ENCODE measurements at regions not wholly inside any gene's neighbourhood (a gene's known extent, or its start where the extent isn't known, plus 50 kb on each side); places are given as distances from the start of the nearest gene placed in this dataset.

- no peak for TF ChIP-seq ZNF274 (IDR thresholded peaks at IDR 0.05; ENCODE audit: low read depth, low read length)
- H3K4me3 ChIP-seq (ENCODE audit: low read length), result no peak overlapping the region
Measured at GRCh38 chr12:91680864-91681263, 464.8 kb downstream of the BTG1 start.

DNA sequence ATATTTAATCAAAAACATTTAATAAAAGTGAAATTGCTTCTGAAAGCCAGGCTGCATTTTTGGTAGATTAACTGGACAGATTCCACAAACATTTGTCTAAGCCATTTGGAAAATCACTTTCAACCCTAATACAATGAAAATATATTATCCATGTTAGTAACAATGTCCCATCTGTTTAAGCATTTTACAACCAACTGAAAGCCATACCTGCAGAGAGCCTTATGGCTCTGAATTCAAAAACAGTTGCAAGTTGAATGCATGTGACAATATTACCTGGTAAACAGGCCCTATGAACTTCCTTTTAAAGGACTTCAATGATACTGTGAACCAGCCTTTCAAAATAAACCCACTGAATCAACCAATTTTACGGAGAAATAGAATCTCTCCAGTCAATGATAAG lies 468.1 kb downstream of the BTG1 start:
- no peak for TF ChIP-seq ZNF274 (IDR thresholded peaks at IDR 0.05; ENCODE audit: low read depth, low read length)
- H3K4me3 ChIP-seq (ENCODE audit: low read length), result no peak overlapping the region

- H3K4me3 ChIP-seq (ENCODE audit: low read length), result no peak overlapping the region
- TF ChIP-seq ZNF274 (IDR thresholded peaks at IDR 0.05; ENCODE audit: low read depth, low read length), result no peak
Measured at GRCh38 chr12:91675401-91675800, 470.2 kb downstream of the BTG1 start.

DNA sequence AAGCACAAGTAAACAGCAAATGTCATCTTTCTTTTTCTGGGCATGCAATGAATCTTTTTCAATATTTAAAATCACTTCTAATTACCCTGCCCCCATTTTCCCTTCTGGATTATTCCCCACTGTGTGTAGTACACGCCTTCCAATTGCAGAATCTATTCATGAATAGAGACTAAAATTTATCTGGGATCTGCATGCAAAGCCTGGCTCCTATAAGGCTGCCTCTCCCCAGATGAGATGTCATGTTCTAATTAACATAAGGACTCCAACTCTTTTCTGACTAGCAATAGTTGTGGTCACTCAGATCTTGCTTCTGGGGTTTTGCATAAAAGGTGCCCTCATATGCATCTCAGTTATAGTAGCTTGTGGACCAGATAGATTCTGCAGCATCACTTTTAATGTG lies 473.5 kb downstream of the BTG1 start:
- no peak for TF ChIP-seq ZNF274 (IDR thresholded peaks at IDR 0.05; ENCODE audit: low read depth, low read length)
- H3K4me3 ChIP-seq (ENCODE audit: low read length), result no peak overlapping the region

DNA sequence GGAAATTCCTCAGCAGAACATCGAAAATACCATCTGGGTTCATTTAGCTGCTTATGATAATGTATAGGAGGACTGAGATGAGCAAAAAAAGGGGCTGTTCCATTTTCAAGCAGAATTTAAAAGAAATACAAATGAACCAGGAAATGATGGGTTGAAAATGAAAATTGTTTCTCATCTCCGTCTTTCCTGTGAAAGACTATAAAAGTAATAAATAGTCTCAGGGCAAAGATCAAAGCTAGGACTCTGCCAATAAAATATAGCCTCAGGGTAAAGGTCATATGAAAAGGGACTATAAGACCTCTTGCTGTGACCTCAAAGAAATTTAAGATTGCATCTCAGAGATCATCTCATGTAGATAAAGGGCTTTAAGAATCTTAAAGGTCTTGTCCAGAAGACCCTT lies 478.0 kb downstream of the BTG1 start:
- TF ChIP-seq ZNF274 (IDR thresholded peaks at IDR 0.05; ENCODE audit: low read depth, low read length), result no peak
- no peak overlapping the region for H3K4me3 ChIP-seq (ENCODE audit: low read length)

DNA sequence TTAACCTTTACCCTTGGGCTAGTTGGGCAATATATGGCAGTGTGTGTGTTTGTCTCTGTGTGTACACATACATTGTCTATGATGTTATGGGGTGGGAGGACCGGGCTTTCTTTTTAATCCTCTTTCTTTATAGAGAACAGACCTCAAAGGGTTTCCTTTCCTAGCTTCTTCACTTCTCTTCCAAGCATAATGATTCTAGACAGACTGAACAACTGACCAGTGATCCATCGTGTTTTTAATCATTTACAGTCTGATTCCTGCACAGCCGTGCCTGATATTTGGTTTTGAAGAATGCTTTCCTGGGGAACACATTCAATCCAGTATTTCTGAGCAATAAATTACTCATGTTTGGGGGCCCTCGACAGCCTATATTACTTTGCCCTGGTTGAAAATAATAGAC lies 481.1 kb upstream of the DCN start:
- H3K4me3 ChIP-seq (ENCODE audit: low read length), result no peak overlapping the region
- no peak for TF ChIP-seq ZNF274 (IDR thresholded peaks at IDR 0.05; ENCODE audit: low read depth, low read length)

DNA sequence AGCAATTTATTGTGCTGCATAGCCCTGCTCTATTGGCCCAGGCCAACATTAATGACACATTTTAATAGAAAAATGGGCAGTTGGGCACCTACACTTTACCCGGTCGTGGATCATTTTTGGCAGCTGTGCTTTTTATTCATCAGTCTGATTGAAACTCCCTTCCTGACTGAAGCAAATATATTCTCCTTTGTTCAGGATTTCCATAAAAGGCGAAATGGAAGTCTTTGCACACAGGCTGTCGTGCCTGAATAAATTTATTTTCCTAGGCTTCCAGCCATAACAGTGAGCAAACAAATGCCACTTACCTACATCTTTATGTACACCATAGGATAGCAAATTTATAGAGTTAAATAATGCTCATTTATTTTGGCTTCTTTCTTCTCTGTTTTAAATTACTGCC lies 480.7 kb upstream of the DCN start:
- no peak for TF ChIP-seq ZNF274 (IDR thresholded peaks at IDR 0.05; ENCODE audit: low read depth, low read length)
- no peak overlapping the region for H3K4me3 ChIP-seq (ENCODE audit: low read length)

- TF ChIP-seq ZNF274 (IDR thresholded peaks at IDR 0.05; ENCODE audit: low read depth, low read length), result no peak
Measured at GRCh38 chr12:91662021-91662420, 479.4 kb upstream of the DCN start.

GRCh38 chr12:91657032-91657431 lies 474.4 kb upstream of the DCN start:
- TF ChIP-seq ZNF274 (IDR thresholded peaks at IDR 0.05; ENCODE audit: low read depth, low read length), result no peak
- H3K4me3 ChIP-seq (ENCODE audit: low read length), result no peak overlapping the region

More at GRCh38 chr12:91662021-91662420, 479.4 kb upstream of the DCN start:
- H3K4me3 ChIP-seq (ENCODE audit: low read length), result no peak overlapping the region

GRCh38 chr12:91655966-91656365 lies 473.3 kb upstream of the DCN start:
- no peak for TF ChIP-seq ZNF274 (IDR thresholded peaks at IDR 0.05; ENCODE audit: low read depth, low read length)
- H3K4me3 ChIP-seq (ENCODE audit: low read length), result no peak overlapping the region

GRCh38 chr12:91654087-91654486 lies 471.5 kb upstream of the DCN start:
- TF ChIP-seq ZNF274 (IDR thresholded peaks at IDR 0.05; ENCODE audit: low read depth, low read length), result no peak

DNA sequence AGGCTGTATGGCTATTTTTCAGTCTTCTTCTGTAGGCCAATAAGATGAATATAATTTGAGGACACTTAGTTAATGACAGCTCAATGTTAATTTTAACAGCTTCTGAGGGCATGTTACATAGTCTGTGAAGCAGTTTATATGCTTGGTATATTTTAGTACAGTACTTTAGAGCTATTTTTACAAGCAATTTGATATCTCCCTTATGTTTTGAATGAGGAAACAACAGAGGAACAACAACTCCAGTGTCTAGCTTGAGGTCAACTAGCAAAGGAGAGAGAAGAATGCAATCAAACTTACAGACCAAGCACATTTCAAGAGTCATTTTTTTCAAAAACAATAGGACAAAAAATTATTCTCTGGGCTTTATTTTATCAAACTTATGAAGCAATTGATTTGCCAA lies 469.1 kb upstream of the DCN start:
- H3K4me3 ChIP-seq (ENCODE audit: low read length), result no peak overlapping the region
- no peak for TF ChIP-seq ZNF274 (IDR thresholded peaks at IDR 0.05; ENCODE audit: low read depth, low read length)

More at GRCh38 chr12:91654087-91654486, 471.5 kb upstream of the DCN start:
- H3K4me3 ChIP-seq (ENCODE audit: low read length), result no peak overlapping the region

DNA sequence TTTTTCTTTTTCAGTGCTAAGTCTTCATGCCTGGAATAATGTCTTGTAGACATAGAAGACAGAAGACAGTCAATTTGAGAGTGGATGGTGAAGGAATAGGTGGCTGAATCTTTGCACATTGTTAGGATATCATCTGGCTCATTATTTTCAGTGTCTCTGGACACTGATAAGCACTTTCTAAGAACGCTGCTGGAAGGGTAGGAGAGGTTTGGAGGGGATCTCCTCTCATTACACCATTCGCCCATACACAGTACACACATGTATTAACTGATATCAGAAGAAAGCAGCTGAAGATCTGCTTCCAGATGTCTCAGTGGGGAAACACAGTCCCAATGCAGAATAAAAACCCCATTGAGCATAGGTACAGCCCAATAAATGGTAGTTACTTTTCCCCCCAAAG lies 461.1 kb upstream of the DCN start:
- no peak overlapping the region for H3K4me3 ChIP-seq (ENCODE audit: low read length)
- TF ChIP-seq ZNF274 (IDR thresholded peaks at IDR 0.05; ENCODE audit: low read depth, low read length), result no peak

DNA sequence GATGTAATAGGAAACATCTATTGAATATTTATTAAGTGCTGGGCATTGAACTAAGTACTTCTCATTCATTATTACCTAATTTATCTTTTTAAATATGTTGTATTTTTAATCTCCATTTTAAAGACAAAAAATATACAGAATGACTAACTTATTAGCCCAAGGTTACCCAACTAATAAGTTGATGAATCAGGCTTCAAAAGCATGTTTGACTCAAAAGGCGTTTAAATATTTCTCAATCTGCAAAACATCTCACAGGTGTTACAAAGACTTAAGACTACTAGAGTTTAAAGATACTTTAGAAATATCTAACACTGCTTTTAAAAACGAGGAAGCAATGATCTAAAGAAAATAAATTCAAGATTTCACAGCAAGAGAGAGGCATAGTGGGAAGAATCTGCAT lies 457.4 kb upstream of the DCN start:
- H3K4me3 ChIP-seq (ENCODE audit: low read length), result no peak overlapping the region
- no peak for TF ChIP-seq ZNF274 (IDR thresholded peaks at IDR 0.05; ENCODE audit: low read depth, low read length)

DNA sequence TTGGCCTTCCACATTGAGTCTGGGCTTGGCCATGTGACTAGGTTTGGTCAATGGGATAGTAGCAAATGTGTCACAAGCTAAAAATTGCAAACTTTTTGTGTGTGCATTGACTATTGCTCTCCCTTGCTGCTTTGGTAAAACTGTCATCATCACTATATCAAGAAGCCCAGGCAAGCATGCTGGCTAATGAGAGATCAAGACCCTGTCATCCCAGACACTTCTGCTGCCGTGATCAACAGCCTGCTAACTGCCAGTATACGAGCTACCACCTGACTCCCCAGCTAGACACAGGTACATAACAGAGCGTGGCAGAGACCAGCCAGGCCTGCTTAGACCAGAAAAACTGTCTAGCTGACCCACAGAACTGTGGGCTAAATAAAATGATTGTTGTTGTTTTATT lies 456.7 kb upstream of the DCN start:
- no peak overlapping the region for H3K4me3 ChIP-seq (ENCODE audit: low read length)
- TF ChIP-seq ZNF274 (IDR thresholded peaks at IDR 0.05; ENCODE audit: low read depth, low read length), result no peak

DNA sequence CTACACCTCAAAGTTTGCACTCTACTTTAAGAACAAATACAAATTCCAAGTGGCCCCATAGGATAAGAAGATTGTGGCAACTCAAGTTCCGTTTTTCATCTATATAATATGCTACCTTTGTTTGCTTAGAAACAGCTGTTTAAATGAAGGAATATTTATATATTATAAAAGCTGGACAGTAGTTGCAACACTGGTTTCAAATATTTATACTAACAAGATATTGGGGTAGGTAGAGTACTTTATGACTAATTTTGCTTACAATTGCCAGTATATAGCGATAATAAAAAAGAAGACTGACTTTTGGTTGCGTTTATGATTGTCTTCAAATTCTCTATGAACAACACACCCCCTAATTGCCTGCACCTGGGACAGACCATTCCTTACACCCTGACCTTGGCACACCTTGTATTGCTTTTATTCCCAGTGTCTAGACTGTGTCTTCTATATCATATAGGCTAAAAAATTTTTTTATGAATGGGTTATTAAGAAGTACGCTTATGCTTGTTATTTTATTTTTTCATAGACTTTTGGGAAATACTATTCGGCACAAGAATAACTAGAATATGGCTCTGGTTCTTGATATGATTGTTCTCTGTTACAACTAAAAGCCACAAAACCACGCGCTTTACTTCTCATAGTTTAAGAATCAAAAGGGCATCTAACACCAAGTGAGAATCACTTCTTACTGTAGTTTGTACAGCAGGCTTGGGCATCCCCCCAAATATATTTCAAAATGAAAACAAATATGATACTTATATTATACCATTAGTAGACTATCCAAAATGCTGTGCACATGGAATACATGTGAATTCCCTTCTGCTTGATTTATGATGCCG lies 455.4 kb upstream of the DCN start:
- no peak overlapping the region for H3K4me3 ChIP-seq (ENCODE audit: low read length)
- no peak for TF ChIP-seq ZNF274 (IDR thresholded peaks at IDR 0.05; ENCODE audit: low read depth, low read length)
